NOMO-1 treated with dmso at 0.1 percent for 144 hours (cell line): ENCODE measurements at regions not wholly inside any gene's neighbourhood (a gene's known extent, or its start where the extent isn't known, plus 50 kb on each side); places are given as distances from the start of the nearest gene placed in this dataset.
"Not testable (repeated sequence)": the region's sequence is repeated elsewhere in the genome, so short reads cannot be mapped to it uniquely, and the experiment has no call there.

Experiments used
- DNase-seq: peaks from one replicate; lab custom pipeline; 2025; ENCODE audit not compliant: unreplicated experiment; lab: John Stamatoyannopoulos, UW

- DNase-seq: no peak
These were observed 50.2 kb upstream of the FGF3 start for GRCh38 chr11:69869311-69869939.

DNA sequence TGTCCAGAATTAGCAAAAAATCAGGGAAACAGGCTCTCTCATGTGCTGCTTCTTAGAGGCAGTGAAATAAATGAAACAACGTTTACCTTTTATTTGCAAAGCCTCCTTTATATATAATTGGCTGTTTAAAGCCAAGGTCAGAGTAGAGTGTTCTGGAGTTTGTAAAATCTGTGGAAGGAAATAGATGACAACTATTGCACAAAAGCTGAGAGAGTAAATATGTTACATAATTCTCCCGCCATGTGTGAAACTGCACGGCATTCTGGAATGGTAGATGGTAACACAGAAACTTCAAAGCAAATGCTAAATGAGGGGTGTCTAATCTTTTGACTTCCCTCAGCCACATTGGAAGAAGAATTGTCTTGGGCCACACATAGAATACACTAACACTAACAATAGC is 51.5 kb upstream of the FGF3 start:
- peak; percentile 9 for DNase-seq

- no peak for DNase-seq
These were observed 54.2 kb upstream of the FGF3 start for GRCh38 chr11:69873166-69874077.

GRCh38 chr11:69874178-69874983 is 55.2 kb upstream of the FGF3 start:
- DNase-seq: no peak

- DNase-seq: no peak
These were observed 55.9 kb upstream of the FGF3 start for GRCh38 chr11:69874984-69875624.

DNA sequence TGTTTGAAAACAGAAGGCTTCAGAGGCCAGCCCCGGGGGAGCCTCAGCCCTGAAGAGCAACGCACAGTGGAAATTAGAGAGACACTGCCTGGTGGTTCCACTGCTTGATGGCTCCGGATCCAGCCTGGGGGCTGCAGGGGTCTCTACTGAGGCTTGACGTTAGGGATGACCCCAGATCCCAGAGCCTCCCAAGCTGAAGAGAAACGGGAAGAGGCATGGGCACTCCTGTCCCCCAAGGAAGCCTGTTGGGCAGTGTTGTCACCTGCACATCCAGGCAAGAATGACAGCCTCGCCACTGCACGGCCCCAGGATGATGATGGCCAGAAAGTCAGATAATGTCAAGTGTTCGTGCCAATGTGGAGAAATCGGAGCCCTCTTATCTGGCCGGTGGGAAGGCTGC is 56.8 kb upstream of the FGF3 start:
- DNase-seq: no peak

DNA sequence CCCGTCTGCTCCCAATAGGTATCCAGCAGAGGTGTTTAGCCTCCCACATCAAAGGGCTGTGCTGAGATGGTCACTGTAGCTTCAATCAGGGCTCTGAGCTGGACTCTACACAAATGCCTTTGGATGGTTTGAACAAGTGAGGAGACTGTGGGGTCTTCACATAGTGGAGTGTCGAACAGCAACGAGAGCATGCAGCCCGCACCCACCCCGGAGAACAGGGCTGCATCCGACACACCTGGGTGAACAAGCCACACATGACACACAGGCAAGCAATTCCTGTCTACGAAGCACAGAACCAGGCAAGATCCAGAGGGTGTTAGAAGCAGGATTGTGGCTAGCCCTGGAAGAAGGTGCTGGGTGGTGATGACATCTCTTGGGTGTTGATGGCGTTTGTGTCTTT is 58.0 kb upstream of the FGF3 start:
- DNase-seq: no peak

GRCh38 chr11:69877704-69878103 is 58.5 kb upstream of the FGF3 start:
- not testable (repeated sequence) for DNase-seq

GRCh38 chr11:69878144-69878883 is 59.1 kb upstream of the FGF3 start:
- no peak for DNase-seq

DNA sequence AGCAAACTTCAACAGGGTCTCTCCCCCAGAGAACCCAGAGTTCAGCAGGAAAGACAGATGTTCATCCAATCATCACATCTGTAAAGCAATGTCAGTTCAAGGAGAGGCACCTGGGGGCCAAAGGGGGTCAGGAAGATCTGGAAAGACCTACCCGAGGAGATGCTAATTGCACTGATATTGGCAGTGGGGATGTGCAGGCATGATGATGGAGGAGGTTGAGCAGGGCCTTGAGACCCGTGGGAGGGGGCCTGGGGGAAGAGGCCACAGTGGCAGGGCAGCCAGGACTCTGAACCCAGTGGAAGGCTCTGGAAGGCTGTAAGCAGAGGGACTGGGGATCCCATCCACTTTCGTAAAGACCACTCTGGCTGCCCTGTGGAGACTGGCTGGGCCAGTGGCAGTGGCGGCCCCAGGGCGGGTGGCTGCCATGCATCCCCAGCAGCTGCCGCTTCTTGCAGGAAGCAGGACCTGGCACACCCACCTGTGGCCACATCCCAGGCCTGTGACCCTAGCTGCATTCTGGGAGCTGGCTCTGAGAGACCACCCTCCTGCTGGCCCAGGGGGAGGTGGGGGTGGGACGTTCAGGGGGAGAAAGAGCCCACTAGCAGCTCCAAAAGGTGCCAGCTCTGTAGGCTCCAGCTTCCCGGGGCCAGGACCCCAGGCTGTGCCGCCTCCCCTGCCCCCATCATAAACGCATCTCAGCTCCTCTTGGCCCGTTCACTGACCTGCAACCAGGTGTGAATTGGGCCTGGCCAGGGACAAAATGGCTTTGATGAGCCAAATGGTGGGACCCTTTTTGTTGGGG is 59.9 kb upstream of the FGF3 start:
- no peak for DNase-seq

DNA sequence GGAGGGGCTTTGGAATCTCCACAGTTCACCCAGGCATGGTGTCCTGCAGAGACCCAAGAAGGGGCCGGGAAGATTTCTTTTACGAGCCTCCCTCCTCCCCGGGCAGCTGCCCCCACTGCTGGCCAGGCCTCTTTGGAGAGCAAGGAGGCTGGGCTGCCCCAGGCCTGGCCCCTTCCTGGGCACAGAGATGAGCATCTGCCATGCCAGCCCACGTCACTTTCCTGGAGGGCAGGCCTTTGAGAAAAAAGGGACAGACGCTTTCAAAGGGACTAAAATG is 60.5 kb upstream of the FGF3 start:
- DNase-seq: no peak

GRCh38 chr11:69880041-69880825 is 61.0 kb upstream of the FGF3 start:
- DNase-seq: no peak

GRCh38 chr11:69880826-69881445 is 61.7 kb upstream of the FGF3 start:
- DNase-seq: no peak

DNA sequence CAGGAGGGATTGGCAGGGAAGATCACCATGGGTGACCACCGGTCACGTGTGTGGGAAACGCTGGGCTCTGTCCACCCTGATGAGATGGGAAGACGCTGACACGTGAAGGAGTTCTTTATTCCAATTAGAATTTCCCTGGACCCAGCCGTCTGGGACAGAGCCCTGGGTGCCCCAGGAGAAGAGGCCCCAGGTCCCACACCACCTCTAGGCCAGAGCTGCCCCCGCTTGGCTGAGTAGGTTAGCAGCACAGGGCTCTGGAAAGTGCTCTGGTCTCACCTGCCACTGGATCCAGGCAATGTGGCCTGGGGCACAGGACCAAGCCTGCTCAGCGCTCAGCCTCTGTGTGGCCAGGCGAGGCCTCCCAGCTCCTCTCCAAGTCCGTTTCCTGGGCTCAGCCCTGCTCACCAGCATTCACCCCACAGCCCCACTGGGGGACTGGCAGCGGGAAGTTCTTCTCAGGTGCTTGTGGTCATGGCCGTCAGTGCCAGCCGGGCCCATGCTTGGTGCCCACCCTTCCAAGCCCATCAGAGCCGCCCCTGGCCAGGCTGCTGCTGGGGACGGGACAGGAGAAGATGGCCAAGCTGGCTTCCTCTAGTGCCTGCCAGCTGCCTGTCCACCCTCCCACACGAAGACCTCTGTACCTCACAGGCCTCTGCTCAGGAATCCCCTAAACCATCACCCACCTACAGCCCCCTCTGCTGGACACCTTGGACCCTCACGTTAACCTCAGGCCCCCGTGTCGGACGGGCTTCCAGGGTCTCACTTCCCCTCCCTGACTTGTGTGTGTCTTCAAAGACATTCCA is 62.5 kb upstream of the FGF3 start:
- DNase-seq: no peak

GRCh38 chr11:69882270-69882608 is 63.0 kb upstream of the FGF3 start:
- no peak for DNase-seq

DNA sequence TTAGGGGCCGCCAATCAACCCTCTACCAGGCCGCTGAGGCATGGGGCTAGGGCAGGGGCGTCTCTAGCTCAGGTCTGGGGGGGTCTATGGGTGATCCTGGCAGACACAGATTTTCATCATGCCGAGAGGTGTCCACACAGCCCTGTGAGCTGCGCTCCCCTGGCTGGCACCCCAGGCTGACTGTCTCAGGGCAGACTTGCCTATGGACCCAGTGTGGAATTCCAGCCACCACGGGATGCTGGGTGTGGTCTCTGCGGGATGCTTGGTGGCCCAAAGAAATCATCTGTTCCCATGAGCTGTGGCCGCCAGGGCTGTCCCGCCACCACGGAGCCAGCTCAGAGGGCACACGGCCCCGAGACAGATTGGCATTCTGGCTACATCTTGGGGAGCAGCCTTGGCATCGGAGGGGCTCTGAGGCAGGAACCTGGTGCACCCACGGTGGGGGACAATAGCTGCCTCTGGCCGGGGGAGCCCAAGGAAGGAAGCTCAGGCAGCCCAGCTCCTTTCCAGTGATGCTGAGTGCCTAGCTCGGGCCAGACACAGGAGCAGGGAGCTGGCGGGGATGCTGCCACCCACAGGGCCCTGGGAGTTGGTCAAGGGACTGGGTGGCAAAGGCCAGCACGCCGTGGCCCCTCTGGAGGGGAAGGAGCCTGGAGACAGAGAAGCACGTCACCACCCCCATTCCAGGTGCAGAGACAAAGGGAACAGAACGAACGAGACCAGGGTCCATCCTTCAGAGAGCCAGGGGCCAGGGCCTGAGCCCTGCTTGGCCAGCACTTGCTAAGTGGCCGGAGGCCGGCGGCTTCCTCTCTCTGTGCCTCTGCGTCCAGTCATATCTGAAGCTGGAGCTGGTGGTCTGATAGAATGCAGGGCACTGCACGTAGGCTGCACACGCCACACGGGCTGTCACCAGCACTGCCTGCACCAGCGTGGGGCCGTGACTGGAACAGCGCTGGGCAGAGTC is 64.4 kb upstream of the FGF3 start:
- DNase-seq: no peak

DNA sequence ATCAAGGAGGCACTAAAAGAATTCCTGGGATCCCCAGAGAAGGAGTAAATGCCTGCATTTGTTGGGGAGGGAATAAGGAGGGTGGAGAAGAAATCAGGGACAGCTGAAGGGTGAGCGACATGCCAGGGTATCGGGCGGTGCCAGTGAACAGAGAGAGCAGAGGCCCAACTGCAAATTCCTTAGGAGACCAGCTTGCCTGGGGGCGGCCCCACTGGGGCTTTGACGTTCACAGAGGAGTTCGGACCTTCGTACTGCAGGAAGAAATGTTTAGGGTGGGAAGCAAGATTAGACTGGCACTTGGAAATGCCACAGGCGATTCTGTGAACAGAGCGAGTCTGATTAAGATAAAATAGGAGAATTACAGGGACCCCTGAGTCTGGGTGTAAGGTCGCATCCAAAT is 65.1 kb upstream of the FGF3 start:
- no peak for DNase-seq
